Hepatocyte (in vitro differentiated cells): ENCODE measurements at regions not wholly inside any gene's neighbourhood (a gene's known extent, or its start where the extent isn't known, plus 50 kb on each side); places are given as distances from the start of the nearest gene placed in this dataset.

Source experiments
- CTCF ChIP-seq: fragments of 200-600 bp; sonication (generic); IDR thresholded peaks from 2 replicates; pipeline ENCODE4 v1.5.1; 2016; ENCODE audit warnings: antibody characterized with exemption, mild to moderate bottlenecking; ENCODE audit not compliant: poor library complexity
- EZH2 ChIP-seq: fragments of 200-600 bp; sonication (generic); IDR thresholded peaks from 2 replicates; pipeline ENCODE4 v1.6.1; 2016; ENCODE audit warnings: antibody characterized with exemption, mild to moderate bottlenecking, borderline replicate concordance
- EZH2phosphoT487 ChIP-seq: fragments of 200-600 bp; sonication (generic); IDR thresholded peaks from one replicate; pipeline ENCODE4 v1.6.1; 2018; ENCODE audit warnings: antibody characterized with exemption, mild to moderate bottlenecking, low read depth, moderate library complexity; ENCODE audit not compliant: unreplicated experiment, severe bottlenecking

GRCh38 chr5:174825587-174825986, 101.2 kb downstream of the MSX2 start:
- TF ChIP-seq CTCF (no peak), EZH2phosphoT487 (no peak), EZH2 (no peak)
